DMS 273 (cell line): ENCODE measurements at regions not wholly inside any gene's neighbourhood (a gene's known extent, or its start where the extent isn't known, plus 50 kb on each side); places are given as distances from the start of the nearest gene placed in this dataset.
A peak's percentile ranks its signal among the peaks of the same experiment; 100 is the strongest.
"Not testable (repeated sequence)": the region's sequence is repeated elsewhere in the genome, so short reads cannot be mapped to it uniquely, and the experiment has no call there.

Experiments
- DNase-seq: peaks from one replicate; lab custom pipeline; 2025; ENCODE audit not compliant: unreplicated experiment; lab: John Stamatoyannopoulos, UW

DNA sequence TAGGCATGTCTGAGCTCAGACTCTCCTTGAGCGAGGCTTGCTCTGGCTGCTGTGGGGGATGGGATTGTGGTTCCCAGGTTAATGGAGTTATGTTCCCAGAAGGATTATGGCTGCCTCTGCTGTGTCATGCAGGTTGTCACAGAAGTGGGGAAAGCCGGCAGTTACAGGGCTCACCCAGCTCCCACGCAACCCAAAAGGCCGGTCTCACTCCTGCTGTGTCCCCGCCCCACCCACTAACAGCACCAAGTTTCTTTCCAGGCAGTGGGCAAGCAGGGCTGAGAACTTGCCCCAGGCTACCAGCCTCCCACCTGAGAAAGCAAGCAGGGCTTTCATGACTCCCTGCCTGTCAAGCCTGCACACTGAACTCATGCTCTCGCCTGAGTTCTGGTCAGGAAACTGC lies 750.5 kb downstream of the FRK start:
- DNase-seq = no peak

DNA sequence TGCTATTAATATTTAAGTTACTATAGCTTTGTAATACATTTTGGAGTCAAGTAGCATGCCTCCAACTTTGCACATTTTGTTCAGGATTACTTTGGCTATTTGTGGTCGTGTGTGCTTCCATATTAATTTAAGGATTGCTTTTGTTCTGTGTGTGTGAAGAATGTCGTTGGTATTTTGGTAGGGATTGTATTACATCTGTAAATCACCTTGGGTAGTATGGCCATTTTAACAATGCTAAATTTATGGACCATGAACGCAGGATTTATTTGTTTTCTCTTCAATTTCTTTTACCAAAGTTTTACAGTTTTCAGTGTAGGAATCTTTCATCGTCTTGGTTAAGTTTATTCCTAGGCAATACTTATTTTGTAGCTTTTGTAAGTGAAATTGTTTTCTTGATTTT lies 758.0 kb downstream of the FRK start:
- DNase-seq = no peak

DNA sequence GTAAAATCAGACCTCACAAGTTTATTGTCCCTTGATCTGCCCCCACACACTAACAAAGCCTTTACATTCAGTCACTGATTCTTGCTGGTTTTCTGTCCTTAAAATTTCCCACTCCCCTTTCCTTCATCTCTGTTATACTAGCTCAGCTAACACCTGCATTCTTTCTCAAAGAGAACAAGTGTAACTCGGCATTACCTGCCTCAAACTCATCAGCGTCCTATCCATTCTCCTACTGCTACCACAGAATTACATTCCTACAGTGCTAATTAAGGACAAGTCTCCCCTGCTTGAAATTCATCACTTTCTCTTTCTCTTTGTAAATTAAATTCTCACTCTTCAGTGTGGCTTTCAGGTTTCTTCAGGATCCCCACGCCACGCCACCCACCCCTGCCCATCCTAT lies 773.2 kb downstream of the FRK start:
- DNase-seq = no peak

DNA sequence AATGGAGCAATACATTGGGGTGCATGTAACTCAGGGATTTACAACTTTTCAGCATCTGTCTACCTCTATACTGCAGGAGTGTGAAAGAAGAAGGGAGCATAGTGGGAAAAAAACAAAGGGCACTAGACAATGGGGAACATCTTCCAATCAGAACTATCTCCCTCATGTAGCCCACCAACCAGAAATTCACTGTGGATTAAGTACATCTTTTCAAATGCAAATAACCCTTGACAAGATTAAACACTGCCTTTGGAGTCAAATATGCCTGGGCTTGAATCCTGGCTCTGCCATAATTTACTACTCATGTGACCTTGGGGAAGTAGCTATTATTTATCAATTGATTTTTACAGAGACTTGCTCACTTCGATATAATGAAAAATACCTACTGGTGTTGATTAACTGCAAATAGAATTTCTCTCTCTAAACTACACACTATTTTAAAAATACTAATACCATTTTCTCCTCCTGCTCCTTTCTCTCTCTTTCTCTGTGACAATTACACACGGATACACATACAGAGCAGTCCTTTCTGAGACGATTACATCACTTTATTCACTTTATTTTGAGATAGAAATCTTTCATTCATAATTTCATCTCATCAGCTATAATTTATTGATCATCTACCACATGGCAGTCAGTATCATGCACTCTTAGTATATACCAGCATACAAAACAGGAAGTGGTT lies 783.7 kb downstream of the FRK start:
- DNase-seq = no peak

DNA sequence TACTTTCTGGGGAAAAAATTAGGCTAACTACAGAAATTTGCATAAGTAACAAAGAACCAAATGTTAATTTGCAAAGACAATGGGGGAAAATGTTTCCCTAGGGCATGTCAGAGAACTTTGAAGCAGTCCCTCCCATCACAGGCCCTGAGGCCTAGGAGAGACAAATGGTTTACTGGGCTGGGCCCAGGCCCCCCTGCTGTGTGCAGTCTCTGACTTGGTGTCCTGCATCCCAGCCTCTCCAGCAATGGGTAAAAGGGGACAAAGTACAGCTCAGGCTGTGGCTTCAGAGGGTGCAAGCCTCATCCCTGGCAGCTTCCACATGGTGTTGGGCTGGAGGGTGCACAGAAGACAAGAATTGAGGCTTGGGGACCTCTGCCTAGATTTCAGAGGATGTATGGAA lies 788.4 kb downstream of the FRK start:
- DNase-seq = no peak

DNA sequence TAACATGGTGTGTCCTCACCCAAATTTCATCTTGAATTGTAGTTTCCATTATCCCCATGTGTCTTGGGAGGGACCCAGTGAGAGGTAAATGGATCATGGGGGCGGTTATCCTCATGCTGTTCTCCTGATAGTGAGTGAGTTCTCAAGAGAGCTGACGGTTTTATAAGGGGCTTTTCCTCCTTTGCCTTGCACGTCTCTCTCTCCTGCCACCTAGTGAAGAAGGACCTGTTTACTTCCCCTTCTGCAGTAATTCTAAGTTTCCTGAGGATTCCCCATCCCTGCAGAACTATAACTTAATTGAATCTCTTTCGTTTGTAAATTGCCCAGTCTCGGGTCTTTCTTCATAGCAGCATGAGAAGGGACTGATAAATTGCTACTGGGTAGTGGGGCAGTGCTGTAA lies 789.3 kb downstream of the FRK start:
- peak; percentile 29 for DNase-seq

DNA sequence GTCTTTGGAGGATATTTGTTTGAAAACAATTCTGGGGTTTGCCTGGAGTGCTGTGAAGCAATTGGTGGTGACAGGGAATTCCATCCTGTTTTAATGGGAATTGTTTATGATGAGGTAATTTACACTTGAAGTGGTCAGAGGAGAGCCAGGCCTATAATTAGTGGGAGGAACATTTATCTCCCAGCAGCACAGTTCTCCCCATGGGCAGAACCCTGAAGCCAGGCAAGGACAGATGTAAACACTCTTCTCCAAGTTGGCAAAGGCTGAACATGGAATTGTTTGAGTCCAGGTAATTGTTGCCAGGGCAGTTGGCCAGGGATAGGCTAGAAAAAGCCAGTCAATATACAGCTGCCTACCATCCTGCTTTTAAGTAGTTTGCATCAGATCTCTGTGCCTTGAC lies 789.7 kb downstream of the FRK start:
- DNase-seq = peak; percentile 22

DNA sequence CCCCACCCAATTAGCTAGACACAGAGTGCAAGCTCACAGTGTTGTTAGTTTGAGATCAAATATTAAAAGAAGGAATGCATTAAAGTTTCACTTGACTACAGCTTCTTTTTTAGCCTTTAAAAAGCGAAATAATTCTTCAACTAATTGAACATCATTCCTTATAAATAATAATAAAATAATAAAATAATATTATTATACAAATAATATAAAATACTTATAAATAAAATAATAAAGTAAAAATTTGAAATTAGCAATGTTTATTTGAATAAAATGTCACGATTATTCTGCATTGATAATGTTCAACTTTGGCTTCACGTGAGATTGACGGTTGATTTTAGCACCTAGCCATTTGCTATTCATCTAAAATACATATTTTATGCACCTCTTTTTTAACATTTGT lies 819.3 kb downstream of the FRK start:
- no peak for DNase-seq

DNA sequence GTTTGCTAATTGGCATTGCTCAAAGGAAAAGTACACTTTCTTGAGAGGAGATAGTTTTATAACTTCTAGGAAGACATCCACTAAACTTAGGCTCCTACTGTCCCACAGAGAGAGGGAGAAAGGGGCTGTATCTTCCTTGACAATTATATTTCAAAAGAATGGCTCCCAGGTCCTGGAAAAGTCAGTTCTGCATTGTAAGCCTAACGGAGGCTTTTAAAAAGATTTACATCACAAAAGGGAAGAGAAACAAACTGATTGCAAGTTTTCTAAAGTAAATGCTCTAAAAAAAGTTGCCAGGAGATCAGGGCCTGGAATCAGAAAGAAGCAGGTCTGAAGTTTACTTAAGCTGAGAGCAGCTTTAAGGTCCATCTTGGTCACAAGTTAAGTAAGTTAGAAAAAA lies 839.5 kb downstream of the FRK start:
- DNase-seq = no peak

DNA sequence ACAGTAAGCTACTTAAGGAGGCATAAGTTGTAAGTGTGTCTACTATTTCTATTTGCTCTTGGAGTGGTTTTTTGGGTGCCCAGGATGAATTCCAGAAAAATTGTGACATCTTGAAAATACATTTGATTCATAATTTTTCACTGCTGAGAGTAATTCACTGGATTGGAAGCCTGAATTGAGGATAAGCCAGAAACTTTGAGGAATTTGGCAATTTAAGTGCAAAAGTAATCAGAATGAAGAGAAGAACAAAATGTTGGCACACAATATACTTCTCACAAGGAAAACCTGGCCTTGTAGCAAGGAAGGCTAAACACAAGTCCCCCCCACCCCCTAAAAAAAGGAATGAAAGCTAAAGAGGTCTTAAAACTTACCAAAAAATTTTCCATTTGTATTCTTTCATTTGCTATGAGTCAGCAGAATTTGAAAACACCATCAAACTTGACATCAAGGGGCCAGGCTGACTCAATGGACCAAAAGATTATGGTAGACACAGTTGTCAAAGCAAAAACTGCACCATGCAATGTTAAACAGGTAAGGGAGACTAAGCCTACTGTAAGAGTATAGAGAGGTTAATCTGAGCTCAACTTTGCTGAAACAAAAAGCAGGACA lies 840.0 kb downstream of the FRK start:
- no peak for DNase-seq

DNA sequence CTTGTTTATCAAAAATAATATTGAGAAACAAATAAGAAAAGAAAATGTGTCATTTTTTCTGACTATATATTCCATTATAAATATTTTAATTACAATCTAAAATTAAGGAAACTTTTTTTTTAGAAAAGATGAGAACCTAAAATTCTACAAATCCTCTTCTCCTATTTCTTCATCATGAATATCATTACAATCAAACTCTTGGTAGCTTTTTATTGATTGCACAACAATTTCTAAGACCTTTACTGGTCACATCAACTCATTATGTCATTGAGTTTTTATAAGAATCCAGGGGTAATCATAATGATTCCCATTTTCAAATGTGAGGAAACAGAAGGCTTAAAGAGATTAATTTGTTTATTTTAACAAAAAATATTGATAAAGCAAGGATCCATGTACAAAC lies 841.0 kb downstream of the FRK start:
- DNase-seq = no peak

DNA sequence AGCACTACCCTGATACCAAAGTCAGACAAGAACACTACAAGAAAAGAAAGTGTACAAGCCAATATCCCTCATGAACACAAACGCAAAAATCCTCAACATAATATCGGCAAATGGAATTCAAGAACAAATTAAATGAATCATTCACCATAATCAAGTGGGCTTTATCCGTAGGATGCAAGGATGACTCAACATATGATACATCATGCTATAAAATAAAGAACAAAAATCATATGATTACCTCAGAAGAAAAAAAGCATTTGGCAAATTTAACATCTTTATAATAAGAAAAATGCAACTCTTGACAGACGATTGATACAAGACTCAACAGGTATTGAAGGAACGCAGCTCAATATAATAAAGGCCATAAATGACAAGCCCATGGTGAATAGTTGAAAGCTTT lies 843.9 kb downstream of the FRK start:
- DNase-seq = no peak

DNA sequence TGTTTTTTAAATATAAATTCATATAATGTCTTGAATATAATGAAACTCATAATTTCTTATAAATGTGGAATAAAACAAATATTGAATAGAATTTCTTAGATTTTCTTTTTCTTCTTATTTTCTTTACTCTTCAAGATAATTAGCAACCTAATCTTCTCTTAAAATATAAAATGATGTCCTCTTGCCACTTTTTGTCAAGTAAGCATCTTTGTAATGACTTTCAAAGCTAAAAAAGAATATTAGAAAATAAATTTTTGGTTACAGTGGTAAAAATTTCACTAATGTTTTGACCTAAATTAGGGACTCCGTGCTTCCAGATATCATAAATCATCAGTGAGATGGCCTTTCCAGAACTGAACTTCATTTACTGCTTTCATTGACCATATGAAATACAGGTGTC lies 846.4 kb downstream of the FRK start:
- no peak for DNase-seq

DNA sequence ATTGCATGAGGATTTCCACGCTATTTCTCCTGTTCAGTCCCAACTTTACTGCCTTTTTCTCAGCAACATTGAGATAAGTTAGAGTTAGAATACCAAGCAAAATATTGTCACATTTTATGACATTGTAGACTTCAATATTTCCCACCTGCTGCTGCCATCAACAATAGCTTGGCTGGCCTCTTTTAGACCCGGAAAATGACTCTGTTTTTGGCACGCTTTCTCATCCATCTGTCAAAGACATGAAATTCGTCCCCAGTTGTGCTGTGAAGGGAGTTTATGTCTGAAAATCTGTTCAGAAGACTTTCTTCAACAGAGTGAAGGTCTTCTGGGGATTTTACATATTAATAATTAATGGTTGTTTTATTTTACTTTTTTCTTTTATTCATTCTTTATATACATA lies 857.3 kb downstream of the FRK start:
- DNase-seq = peak; percentile 56

DNA sequence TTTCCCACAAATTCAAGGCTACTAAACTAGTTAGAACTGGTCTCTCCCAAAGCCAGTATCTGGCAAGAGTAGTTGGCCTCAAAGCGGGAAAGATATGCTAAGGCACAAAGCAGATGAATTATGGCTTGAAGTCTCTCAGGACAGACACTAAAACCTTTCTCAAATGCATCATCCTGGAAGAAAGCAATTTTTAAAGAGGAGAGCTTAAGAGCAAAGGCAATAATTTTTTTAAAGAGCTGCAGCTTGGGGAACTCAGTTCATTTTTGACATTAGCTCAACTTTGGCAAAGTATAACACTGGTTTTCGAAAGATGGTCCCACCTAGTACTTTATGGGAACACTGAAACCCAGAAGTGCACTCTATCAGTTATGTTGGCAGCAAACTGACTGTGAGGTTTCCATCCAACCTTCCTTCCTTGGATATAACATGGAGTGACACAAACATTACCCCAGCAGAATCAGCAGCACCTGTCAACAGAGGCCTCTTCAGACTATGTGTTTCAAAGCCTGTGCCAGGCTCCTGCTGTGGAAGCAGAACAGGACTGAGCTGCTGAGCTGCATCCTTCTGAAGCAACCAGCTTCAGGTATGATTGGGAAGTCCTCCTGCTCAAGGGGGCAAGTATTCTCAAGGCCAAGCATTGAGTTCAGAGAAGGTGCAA lies 852.3 kb upstream of the HS3ST5 start:
- DNase-seq = no peak

DNA sequence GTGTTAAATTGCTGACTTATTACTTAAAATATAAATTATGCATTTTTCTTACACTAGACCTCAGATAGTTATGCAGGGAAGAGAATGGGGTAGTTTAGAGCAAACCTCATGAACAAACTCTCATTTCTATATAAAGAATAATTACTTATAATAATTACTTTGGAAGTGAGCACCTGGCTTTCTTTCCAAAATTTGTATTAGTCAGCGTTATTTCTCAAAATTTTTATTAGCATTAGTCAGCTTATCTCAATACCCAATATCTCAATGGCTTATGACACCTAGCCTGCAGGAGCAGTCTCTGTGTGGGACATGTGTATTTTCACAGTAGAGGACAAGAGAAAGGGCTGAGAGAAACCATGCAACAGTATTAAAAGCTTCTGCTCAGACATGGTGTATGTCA lies 849.2 kb upstream of the HS3ST5 start:
- no peak for DNase-seq

DNA sequence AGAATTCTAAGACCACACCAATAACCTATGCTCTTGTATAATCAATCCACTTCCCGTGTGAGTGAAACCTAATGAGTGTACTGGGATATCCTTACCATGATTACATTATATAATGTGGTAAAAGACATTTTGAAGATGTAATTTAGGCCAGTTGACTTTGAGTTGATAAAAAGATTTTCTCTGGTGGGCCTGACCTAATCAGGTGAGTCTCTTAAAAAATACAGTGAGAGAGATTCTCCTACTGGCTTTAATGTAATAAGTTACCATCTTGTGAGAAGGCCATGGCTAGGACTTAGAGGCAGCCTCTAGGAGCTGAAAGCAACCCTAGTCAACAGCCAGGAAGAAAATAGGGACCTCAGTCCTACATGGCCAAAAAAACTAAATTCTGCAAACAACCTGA lies 847.7 kb upstream of the HS3ST5 start:
- DNase-seq = no peak

DNA sequence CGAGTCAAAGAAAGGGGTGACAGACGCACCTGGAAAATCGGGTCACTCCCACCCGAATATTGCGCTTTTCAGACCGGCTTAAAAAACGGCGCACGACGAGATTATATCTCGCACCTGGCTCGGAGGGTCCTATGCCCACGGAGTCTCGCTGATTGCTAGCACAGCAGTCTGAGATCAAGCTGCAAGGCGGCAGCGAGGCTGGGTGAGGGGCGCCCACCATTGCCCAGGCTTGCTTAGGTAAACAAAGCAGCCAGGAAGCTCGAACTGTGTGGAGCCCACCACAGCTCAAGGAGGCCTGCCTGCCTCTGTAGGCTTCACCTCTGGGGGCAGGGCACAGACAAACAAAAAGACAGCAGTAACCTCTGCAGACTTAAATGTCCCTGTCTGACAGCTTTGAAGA lies 832.6 kb upstream of the HS3ST5 start:
- not testable (repeated sequence) for DNase-seq

DNA sequence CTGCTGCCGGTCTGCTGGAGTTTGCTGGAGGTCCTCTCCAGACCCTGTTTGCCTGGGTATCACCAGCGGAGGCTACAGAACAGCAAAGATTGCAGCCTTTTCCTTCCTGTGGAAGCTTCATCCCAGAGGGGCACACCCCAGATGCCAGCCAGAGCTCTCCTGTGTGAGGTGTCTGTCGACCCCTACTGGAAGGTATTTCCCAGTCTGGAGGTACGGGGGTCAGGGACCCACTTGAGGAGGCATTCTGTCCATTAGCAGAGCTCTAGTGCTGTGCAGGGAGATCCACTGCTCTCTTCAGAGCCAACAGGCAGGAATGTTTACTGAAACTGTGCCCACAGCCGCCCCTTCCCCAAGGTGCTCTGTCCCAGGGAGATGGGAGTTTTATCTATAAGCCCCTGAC lies 823.1 kb upstream of the HS3ST5 start:
- DNase-seq = peak; percentile 11

DNA sequence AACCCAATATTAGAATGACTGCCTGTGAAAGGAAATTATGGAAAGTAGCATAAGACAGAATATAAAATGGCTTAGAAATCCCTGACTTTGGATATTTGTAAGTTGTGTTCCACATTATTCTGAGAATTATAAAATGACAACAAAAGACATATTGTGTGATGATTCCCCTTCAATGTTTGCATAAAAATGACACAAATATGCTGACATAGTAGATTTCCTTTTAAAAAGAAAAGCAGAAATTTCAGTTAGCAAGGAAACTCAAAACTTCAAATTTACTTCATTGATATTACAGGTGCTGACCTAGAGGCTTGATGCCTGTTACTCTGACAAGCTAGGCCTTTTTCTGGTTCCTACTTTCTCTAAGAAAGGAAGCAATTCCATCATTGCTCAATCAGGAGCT lies 816.9 kb upstream of the HS3ST5 start:
- no peak for DNase-seq

DNA sequence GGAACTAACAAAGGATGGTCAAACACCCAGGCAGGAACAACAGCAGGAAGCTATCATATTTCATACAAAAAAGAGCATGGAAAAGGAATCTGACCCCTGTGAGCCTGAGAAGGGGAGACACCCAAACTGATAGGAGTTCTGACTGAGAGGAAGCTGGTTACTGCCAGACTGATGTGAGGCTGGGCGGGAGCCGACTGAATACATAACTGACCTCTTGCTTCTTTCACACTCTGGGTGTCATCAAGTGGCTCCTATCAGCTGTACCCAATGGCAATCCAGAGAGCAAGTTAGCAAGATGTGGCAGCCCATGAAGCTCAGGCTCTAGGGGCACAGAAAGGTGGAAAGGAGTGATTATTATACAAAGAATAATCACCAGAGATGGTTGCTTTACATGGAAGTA lies 795.1 kb upstream of the HS3ST5 start:
- no peak for DNase-seq

DNA sequence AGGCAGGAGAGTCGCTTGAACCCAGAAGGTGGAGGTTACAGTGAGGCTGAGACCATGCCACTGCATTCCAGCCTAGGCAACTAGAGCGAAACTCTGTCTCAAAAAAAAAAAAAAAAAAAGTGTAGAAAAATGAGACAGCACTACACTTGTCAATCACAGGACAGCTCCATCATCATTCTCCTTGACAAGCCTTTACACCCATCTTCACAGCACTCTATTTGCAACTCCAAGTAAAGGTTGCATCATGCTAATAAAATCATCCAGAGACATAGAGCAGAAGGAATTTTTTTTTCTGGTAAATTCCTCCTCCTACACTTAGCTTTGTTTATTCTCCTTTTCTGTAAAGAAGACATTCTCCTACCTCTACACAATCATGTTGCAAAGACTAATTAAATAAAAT lies 791.0 kb upstream of the HS3ST5 start:
- DNase-seq = no peak
